ENCODE measurements at regions not wholly inside any gene's neighbourhood (a gene's known extent, or its start where the extent isn't known, plus 50 kb on each side); places are given as distances from the start of the nearest gene placed in this dataset.

DNA sequence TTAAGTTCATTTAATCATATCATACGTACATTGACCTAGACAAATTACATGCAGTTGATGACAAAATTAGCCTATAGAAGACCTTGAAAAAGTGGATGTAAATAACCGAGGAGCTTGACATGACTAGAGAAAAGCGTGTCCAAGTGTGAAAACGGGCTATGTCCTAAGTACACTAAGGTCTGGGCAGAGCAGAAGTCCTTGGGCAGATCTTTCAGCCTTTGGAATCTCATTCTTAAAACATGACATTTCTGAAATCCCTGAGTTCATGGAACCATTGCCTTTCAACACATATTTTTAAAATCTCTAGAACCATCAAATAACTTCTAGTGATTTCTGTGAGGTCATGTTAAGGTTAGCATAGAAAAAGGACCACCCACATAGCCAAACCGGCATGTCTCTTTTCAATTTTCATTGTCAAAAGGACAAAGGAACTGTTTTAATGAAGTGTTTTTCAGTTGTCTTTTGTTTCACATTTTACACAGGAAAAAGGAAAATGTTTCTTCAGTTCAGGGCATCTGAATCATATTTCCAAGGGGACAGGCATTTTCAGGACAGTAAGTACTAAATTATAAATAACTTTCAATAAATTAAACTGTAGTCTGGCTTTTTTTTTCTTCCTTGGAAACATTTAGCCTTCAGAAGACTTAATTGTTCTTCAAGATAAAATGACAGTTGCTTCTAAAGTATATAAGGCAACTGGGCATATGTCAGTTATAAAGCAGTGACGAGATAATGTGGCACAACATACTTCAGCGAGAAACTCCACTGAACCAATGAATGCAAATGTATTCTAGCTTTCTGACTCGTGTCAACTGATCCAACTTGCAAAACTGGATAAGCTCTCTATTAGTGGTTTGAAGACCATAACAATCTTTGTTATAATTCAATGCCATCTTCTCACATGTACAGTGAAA is 416.8 kb downstream of the NFIB start:
- TF ChIP-seq, protein P1, sequence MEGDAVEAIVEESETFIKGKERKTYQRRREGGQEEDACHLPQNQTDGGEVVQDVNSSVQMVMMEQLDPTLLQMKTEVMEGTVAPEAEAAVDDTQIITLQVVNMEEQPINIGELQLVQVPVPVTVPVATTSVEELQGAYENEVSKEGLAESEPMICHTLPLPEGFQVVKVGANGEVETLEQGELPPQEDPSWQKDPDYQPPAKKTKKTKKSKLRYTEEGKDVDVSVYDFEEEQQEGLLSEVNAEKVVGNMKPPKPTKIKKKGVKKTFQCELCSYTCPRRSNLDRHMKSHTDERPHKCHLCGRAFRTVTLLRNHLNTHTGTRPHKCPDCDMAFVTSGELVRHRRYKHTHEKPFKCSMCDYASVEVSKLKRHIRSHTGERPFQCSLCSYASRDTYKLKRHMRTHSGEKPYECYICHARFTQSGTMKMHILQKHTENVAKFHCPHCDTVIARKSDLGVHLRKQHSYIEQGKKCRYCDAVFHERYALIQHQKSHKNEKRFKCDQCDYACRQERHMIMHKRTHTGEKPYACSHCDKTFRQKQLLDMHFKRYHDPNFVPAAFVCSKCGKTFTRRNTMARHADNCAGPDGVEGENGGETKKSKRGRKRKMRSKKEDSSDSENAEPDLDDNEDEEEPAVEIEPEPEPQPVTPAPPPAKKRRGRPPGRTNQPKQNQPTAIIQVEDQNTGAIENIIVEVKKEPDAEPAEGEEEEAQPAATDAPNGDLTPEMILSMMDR (IDR thresholded peaks at IDR 0.05) = no peak
- no peak for TF ChIP-seq POLR2A (IDR thresholded peaks at IDR 0.05)

All from thyroid gland (tissue), 4 donors.